A549 (cell line): ENCODE measurements at regions not wholly inside any gene's neighbourhood (a gene's known extent, or its start where the extent isn't known, plus 50 kb on each side); places are given as distances from the start of the nearest gene placed in this dataset.

ENCODE experiments used
- ATAC-seq, 2 experiments: fragments of 200-7000 bp in 1 of 2; fragments of >200 bp in 1 of 2; cut with Nextera tagmentation in 1 of 2; cut with Tn5 transposase in 1 of 2; 3 replicates each; pipeline versions ENCODE4 v1.8.0 to v1.9.1; 2018 to 2020; ENCODE audit warnings: mild to moderate bottlenecking in 1 of 2, moderate library complexity in 1 of 2
- CTCF ChIA-PET: fragments of 300-600 bp; sonication (Branson Sonifier 250); formaldehyde crosslinking; extraction: SDS; loops from one replicate; lab custom pipeline; 2021; ENCODE audit warnings: antibody characterized with exemption, inconsistent platforms; lab: Yijun Ruan, JAX
- POLR2A ChIA-PET: fragments of 350-600 bp; formaldehyde crosslinking; extraction: SDS; loops from one replicate; lab custom pipeline; 2021; ENCODE audit warnings: antibody characterized with exemption, inconsistent platforms; lab: Yijun Ruan, JAX
- DNase-seq, 2 experiments: peaks; one replicate each; pipeline versions ENCODE4 v3.0.0 to v3.0.0-alpha.2; 2011 to 2016; ENCODE audit warnings: low read depth in 1 of 2, low spot score in 1 of 2
- FAIRE-seq: peaks from 2 replicates; lab custom pipeline; 2011; peaks lifted over from hg19 to GRCh38; lab: Jason Lieb, UNC
- H3K27ac ChIP-seq, 2 experiments: fragments of >200 bp; sonication (Bioruptor Twin); formaldehyde crosslinking; 3 replicates each; pipeline ENCODE4 v1.5.1; 2016 to 2017
- H3K4me1 ChIP-seq: fragments of >200 bp; sonication (Bioruptor Twin); formaldehyde crosslinking; 3 replicates; pipeline ENCODE4 v1.6.1; 2016
- H3K4me2 ChIP-seq: fragments of >200 bp; sonication (Bioruptor Twin); formaldehyde crosslinking; 3 replicates; pipeline ENCODE4 v1.6.1; 2016
- H3K4me3 ChIP-seq: fragments of >200 bp; sonication (Bioruptor Twin); formaldehyde crosslinking; 3 replicates; pipeline ENCODE4 v1.5.1; 2016
- H3K9me3 ChIP-seq: fragments of >200 bp; sonication (Bioruptor Twin); formaldehyde crosslinking; 3 replicates; pipeline ENCODE4 v1.6.1; 2016
- BHLHE40 ChIP-seq: IDR thresholded peaks from 2 replicates; pipeline ENCODE4 v1.6.1; 2012; ENCODE audit warnings: low read depth, low read length, inconsistent platforms
- CBX8 ChIP-seq: fragments of 200-600 bp; sonication (generic); IDR thresholded peaks from 2 replicates; pipeline ENCODE4 v1.6.1; 2016
- CHD2 ChIP-seq: fragments of 150-350 bp; IDR thresholded peaks from 2 replicates; pipeline ENCODE4 v1.6.1; 2014; ENCODE audit warnings: low read length; ENCODE audit not compliant: partially characterized antibody
- EHF ChIP-seq: fragments of 250-450 bp; sonication (Bioruptor Pico); IDR thresholded peaks from 2 replicates; pipeline ENCODE4 v1.5.0; 2020; ENCODE audit warnings: mild to moderate bottlenecking
- EP300 ChIP-seq, 2 experiments: fragments of >200 bp; sonication (Bioruptor Twin); formaldehyde crosslinking; IDR thresholded peaks; 2 replicates in 1 of 2; 3 replicates in 1 of 2; pipeline ENCODE4 v1.6.1; 2016 to 2017
- FOSL2 ChIP-seq, 2 experiments: fragments of 450-650 bp in 1 of 2; fragments of >200 bp in 1 of 2; sonication (Bioruptor Twin) in 1 of 2; formaldehyde crosslinking; IDR thresholded peaks; 2 replicates each; pipeline versions ENCODE4 v1.5.0 to v1.6.1; 2016 to 2020; ENCODE audit warnings: mild to moderate bottlenecking in 1 of 2, moderate library complexity in 1 of 2
- HDAC2 ChIP-seq: fragments of 200-600 bp; sonication (generic); IDR thresholded peaks from 2 replicates; pipeline ENCODE4 v1.6.1; 2016
- HOXB13 ChIP-seq: fragments of 250-450 bp; sonication (Bioruptor Pico); IDR thresholded peaks from 2 replicates; pipeline ENCODE4 v1.5.0; 2020; ENCODE audit warnings: low read depth, mild to moderate bottlenecking, moderate library complexity
- JUN ChIP-seq, 2 experiments: fragments of >200 bp; sonication (Bioruptor Twin); formaldehyde crosslinking; IDR thresholded peaks; 2 replicates in 1 of 2; 3 replicates in 1 of 2; pipeline ENCODE4 v1.6.1; 2016 to 2017
- JUNB ChIP-seq: fragments of >200 bp; sonication (Bioruptor Twin); formaldehyde crosslinking; IDR thresholded peaks from 2 replicates; pipeline ENCODE4 v1.6.1; 2016
- MAFK ChIP-seq: fragments of 450-650 bp; IDR thresholded peaks from 2 replicates; pipeline ENCODE4 v1.6.1; 2014; ENCODE audit not compliant: partially characterized antibody
- MAZ ChIP-seq: fragments of 150-350 bp; IDR thresholded peaks from 2 replicates; pipeline ENCODE4 v1.6.1; 2014; ENCODE audit warnings: antibody characterized with exemption, low read depth, low read length, borderline replicate concordance
- NR3C1 ChIP-seq: fragments of >200 bp; sonication (Bioruptor Twin); formaldehyde crosslinking; IDR thresholded peaks from 3 replicates; pipeline ENCODE4 v1.6.1; 2017
- RARB ChIP-seq: fragments of 250-450 bp; sonication (Bioruptor Pico); IDR thresholded peaks from 2 replicates; pipeline ENCODE4 v1.8.0; 2021; ENCODE audit warnings: mild to moderate bottlenecking, moderate library complexity
- RFX5 ChIP-seq: fragments of 450-650 bp; IDR thresholded peaks from 2 replicates; pipeline ENCODE4 v1.7.1; 2014; ENCODE audit warnings: antibody characterized with exemption, mild to moderate bottlenecking, moderate library complexity
- RNF2 ChIP-seq: fragments of 200-600 bp; sonication (generic); IDR thresholded peaks from 2 replicates; pipeline ENCODE4 v1.6.1; 2016; ENCODE audit warnings: low read depth, mild to moderate bottlenecking, antibody characterized with exemption, moderate library complexity, borderline replicate concordance
- SMC3 ChIP-seq: fragments of >200 bp; sonication (Bioruptor Twin); formaldehyde crosslinking; IDR thresholded peaks from 3 replicates; pipeline ENCODE4 v1.6.1; 2018; ENCODE audit warnings: inconsistent platforms
- SREBF2 ChIP-seq: fragments of 450-650 bp; IDR thresholded peaks from 2 replicates; pipeline ENCODE4 v1.6.1; 2014; ENCODE audit warnings: mild to moderate bottlenecking, moderate library complexity
- ZC3H11A ChIP-seq: fragments of 450-650 bp; IDR thresholded peaks from 2 replicates; pipeline ENCODE4 v1.6.1; 2014; ENCODE audit warnings: antibody characterized with exemption, mild to moderate bottlenecking
- ZFP36 ChIP-seq: fragments of 450-650 bp; IDR thresholded peaks from 2 replicates; pipeline ENCODE4 v1.6.1; 2014; ENCODE audit warnings: borderline replicate concordance; ENCODE audit not compliant: partially characterized antibody
- WGBS: methylation state at CpG from one replicate; pipeline ENCODE4 v1.1.6; 2017; ENCODE audit errors: missing lambda C conversion rate; 5-methylcytosine and 5-hydroxymethylcytosine counted together
- TF ChIP-seq, protein P1 (sequence below): fragments of 250-450 bp; sonication (Bioruptor Pico); IDR thresholded peaks from 2 replicates; pipeline ENCODE4 v1.5.0; 2020; ENCODE audit warnings: low read depth, mild to moderate bottlenecking, moderate library complexity
- TF ChIP-seq, protein P2 (sequence below): IDR thresholded peaks from 2 replicates; pipeline ENCODE4 v1.6.1; 2012; ENCODE audit warnings: low read depth, borderline replicate concordance
- TF ChIP-seq, protein P3 (sequence below): IDR thresholded peaks from 2 replicates; pipeline ENCODE4 v1.6.1; 2012
- TF ChIP-seq, protein P4 (sequence below): fragments of 250-450 bp; sonication (Bioruptor Pico); IDR thresholded peaks from 2 replicates; pipeline ENCODE4 v1.5.0; 2021; ENCODE audit warnings: mild to moderate bottlenecking, moderate library complexity, borderline replicate concordance

DNA sequence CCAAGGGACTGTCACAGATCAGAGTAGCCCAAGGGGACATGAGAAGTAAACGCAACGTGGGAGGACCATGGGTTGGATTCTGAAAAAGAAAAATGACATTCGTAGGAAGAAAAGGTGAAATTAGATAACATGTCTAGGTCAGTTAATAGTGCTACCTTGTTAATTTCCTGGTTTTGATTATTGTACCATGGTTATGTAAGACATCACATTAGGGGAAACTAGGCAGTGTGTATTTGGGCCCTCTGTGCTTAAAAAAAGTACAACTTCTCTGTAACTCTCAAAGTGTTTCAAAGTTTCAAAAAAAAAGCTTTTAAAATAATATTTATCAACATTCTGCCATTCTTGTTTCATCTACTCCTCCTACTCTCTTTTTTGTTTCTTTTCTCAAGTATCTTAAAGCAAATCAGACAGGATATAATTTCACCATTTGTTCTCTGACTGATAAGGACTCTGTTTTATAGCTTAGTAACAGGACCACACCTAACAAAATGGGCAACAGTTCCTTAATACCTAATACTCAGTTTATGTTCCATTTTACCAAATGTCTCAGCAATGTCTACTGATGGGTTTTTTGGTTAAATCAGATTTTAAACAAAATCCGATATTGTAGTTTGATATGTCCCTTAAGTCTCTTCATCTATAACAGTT, 97.1 kb upstream of the PLCB4 start:
- ATAC-seq: no peak
- no peak for TF ChIP-seq HDAC2
- TF ChIP-seq CHD2: no peak
- TF ChIP-seq SREBF2: no peak
- TF ChIP-seq, protein P1, sequence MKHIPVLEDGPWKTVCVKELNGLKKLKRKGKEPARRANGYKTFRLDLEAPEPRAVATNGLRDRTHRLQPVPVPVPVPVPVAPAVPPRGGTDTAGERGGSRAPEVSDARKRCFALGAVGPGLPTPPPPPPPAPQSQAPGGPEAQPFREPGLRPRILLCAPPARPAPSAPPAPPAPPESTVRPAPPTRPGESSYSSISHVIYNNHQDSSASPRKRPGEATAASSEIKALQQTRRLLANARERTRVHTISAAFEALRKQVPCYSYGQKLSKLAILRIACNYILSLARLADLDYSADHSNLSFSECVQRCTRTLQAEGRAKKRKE (CRISPR knock-in tag): no peak
- TF ChIP-seq, protein P2, sequence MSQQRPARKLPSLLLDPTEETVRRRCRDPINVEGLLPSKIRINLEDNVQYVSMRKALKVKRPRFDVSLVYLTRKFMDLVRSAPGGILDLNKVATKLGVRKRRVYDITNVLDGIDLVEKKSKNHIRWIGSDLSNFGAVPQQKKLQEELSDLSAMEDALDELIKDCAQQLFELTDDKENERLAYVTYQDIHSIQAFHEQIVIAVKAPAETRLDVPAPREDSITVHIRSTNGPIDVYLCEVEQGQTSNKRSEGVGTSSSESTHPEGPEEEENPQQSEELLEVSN: no peak
- no peak for TF ChIP-seq MAFK
- TF ChIP-seq NR3C1: no peak
- TF ChIP-seq RNF2: no peak
- no peak for TF ChIP-seq FOSL2 (IDR thresholded peaks at IDR 0.05)
- TF ChIP-seq FOSL2 (CRISPR knock-in tag; IDR thresholded peaks at IDR 0.05): no peak
- no peak for TF ChIP-seq EHF (CRISPR knock-in tag)
- TF ChIP-seq CBX8: no peak
- no peak for TF ChIP-seq EP300 (IDR thresholded peaks at IDR 0.05)
- no peak for TF ChIP-seq SMC3
- no peak for TF ChIP-seq HOXB13 (CRISPR knock-in tag)
- no peak for TF ChIP-seq MAZ
- no peak for TF ChIP-seq BHLHE40
- no peak for TF ChIP-seq JUN (IDR thresholded peaks at IDR 0.05)
- no peak for TF ChIP-seq ZFP36
- TF ChIP-seq, all 56 proteins: peak for 0
- POLR2A ChIA-PET: no interaction called here
- FAIRE-seq: peak; percentile 83
- no peak overlapping the region for H3K27ac ChIP-seq
- no peak for DNase-seq
- peaks cover 5% of the 10 kb centered on the region for H3K9me3 ChIP-seq
- H3K4me3 ChIP-seq: no peak overlapping the region
- H3K4me1 ChIP-seq: no peaks in the 10 kb centered on the region
- 83% methylated on average over 4 of the region's 4 CpGs for WGBS
- CTCF ChIA-PET: interaction anchor here (1.3 kb wide), 1 partner anchor 118 kb away, joined by 3 read pairs; no protein-coding TSS in a partner anchor
- H3K4me2 ChIP-seq: no peak overlapping the region

DNA sequence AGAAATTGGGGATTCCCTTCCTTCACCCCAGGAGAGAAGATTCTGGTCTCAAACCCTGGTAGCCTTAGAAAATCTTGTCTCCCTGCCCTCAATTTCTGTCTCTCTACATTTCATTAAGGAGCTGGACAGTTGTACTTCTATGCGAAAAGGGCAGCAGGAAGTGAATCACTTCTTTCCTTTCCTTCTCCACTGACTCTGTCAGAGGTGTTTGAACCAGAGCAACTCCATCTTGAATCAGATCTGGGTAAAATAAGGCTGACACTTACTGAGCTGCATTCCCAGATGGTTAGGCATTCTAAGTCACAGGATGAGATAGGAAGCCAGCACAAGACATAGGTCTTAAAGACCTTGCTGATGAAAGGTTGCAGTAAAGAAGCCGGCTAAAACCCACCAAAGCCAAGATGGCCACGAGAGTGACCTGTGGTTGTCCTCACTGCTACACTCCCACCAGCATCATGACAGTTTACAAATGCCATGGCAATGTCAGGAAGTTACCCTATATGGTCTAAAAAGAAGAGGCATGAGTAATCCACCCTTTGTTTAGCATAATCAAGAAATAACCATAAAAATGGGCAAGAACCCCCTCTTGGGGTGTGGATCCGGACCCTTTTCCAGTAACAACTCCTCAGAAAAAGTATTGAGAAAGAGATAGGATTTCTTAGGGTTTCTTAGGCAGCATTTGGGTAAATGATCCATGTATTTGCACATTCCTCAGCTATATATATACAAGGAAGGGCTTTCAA, 95.8 kb upstream of the PLCB4 start:
- H3K4me3 ChIP-seq: no peak overlapping the region
- H3K4me1 ChIP-seq: no peaks in the 10 kb centered on the region
- DNase-seq (no peak), FAIRE-seq (no peak), ATAC-seq (no peak)
- 76% methylated on average over 4 of the region's 4 CpGs for WGBS
- no peak overlapping the region for H3K4me2 ChIP-seq
- ChIA-PET CTCF (interaction anchor here (0.6 to 1.9 kb wide), 3 partner anchors 10 to 386 kb away, joined by 3 to 4 read pairs (median 4); no protein-coding TSS in a partner anchor), POLR2A (no interaction called here)
- TF ChIP-seq, protein P3, sequence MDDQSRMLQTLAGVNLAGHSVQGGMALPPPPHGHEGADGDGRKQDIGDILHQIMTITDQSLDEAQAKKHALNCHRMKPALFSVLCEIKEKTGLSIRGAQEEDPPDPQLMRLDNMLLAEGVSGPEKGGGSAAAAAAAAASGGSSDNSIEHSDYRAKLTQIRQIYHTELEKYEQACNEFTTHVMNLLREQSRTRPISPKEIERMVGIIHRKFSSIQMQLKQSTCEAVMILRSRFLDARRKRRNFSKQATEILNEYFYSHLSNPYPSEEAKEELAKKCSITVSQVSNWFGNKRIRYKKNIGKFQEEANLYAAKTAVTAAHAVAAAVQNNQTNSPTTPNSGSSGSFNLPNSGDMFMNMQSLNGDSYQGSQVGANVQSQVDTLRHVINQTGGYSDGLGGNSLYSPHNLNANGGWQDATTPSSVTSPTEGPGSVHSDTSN: no peak
- TF ChIP-seq JUNB (no peak), ZC3H11A (no peak), RFX5 (no peak), EP300 (IDR thresholded peaks at IDR 0.05) (no peak), RARB (CRISPR knock-in tag) (no peak), MAFK (no peak), HDAC2 (no peak), CBX8 (no peak)
- TF ChIP-seq, protein P4, sequence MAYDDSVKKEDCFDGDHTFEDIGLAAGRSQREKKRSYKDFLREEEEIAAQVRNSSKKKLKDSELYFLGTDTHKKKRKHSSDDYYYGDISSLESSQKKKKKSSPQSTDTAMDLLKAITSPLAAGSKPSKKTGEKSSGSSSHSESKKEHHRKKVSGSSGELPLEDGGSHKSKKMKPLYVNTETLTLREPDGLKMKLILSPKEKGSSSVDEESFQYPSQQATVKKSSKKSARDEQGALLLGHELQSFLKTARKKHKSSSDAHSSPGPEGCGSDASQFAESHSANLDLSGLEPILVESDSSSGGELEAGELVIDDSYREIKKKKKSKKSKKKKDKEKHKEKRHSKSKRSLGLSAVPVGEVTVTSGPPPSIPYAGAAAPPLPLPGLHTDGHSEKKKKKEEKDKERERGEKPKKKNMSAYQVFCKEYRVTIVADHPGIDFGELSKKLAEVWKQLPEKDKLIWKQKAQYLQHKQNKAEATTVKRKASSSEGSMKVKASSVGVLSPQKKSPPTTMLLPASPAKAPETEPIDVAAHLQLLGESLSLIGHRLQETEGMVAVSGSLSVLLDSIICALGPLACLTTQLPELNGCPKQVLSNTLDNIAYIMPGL: no peak
- TF ChIP-seq, protein P2: no peak
- H3K9me3 ChIP-seq: no peaks in the 10 kb centered on the region
- H3K27ac ChIP-seq: no peak overlapping the region
